GM21367 (cell line): ENCODE measurements at regions not wholly inside any gene's neighbourhood (a gene's known extent, or its start where the extent isn't known, plus 50 kb on each side); places are given as distances from the start of the nearest gene placed in this dataset.

Source experiments
- ATAC-seq: cut with Tn5 transposase; IDR thresholded peaks from one replicate; pipeline ENCODE4 v1.9.1; 2021; ENCODE audit not compliant: unreplicated experiment

DNA sequence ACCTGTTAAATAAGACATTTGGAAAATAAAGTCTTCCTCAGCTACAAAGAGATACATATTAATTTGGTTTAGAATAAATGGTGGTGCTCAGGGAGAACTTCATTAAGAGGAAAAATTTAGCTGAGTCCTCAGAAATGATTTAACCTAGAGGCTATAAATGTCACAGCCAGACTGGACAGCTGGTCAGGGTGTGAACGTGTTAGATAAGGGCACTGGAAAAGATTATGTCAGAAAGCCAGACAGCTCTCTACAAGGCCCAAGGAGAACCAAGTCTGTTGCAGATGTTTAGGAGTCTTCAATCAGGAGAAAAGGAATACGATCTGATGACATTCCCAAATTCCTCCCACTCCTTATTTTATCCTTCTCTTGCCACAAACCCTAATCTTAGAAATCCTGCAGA, 265.2 kb downstream of the MAT2B start:
- no peak for ATAC-seq

DNA sequence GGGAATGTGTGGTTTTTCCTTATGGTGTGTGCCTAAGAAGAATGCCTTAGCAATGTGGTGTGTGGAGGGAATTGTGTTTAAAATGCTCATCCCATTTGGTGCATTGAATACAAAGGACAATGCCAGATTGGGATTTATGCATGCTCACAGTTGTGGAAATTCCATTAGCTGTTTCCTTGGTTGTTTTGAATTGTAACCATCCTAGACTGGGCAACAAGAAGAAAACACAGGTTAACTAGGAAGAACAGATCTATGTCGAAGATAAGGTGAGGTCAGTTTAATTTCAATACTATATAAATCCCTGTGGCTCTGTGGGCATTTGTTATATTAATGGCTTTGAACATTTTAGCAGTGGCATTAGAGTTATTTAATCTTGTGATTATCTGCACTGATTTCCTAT, 266.8 kb downstream of the MAT2B start:
- no peak for ATAC-seq

DNA sequence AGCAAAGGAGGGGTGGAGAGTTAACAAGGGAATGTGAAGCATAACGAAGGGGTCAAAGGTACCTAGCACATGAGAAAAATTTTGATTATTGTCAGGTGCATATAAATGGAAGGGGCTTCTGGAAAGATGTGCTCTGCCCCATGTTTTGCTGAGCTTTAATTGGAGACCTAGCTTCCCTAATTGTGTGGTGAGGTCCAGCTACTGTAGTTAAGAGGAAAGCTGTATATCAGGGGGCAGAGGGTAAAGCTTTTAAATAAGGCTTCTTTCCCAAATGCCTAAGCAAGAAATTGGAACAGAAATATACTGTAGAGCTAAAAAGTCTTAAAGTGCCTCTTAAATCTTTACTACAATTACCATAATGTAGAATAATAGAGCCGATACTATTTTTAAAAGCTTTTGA, 267.2 kb downstream of the MAT2B start:
- ATAC-seq: no peak

DNA sequence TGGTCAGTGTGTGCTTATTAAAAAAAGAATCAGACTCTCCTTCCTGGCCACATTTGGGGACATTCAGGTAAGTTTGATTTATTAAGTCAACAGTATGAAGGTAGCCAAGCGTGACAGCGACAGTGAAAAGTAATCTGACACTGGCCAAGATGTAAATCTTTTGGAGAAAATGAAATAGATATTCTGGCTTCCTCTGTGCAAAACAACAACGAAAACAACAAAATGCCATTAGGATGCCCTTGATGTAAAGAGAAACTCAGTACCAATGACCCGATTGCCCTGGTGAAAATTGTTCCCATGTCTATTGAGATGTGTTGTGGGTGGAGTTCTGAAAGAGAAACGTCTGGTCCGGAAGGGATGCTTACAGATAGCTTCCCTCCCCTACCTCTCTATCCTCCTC, 267.8 kb downstream of the MAT2B start:
- ATAC-seq: no peak

DNA sequence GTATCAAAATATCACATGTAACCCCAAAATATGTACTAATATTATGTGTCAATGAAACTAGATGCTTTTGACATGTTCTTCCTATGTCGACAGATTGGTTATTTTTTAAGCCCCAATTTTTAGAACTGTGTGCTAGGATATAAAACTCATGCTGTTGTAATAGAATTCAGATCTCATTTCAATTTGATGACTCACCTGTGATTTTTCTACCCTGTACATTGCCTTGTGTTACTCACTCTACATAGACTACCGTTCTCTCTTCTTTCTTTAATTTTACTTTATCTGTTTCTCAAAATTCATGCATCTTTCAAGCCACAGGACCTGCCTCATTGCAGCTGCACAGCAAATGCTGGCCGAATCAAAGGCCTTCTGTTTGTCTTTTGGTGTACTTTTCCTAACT, 284.5 kb downstream of the MAT2B start:
- no peak for ATAC-seq

DNA sequence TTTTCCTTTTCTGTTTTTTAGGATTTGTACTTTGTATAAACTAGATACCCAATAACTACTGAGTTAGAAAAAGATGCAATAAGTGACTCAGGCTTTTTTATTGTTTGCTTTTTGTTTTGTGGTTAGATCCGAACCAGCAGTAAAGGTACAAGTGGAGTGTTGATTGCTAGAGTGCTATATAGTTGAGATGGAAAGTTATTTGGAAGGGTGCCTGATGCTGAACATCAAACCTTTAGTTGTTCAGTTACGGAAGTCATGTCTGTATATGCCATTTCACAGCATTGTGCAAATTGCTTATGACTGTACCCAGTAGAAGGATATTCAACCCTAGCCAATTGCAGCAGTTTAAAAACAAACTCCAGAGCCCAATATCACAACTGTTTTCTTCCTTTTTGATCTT, 285.1 kb downstream of the MAT2B start:
- ATAC-seq: no peak

DNA sequence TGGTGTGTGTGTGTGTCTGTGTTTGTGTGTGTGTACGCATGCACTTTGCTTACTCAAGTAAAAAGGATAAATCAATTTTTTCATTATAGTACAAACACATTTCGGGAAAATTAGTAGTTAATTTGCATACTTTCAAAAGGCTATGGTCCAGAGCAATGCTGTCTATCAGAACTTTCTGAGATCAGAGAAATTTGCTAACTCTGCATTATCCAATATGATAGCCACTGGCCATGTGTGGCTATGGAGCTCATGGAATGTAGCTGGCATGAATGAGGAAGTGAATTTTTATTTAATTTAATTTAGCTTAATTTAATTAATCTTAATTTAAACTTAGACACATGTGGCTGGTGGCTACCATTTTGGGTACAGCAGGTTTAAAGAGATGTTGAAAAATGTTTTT, 289.6 kb downstream of the MAT2B start:
- no peak for ATAC-seq

DNA sequence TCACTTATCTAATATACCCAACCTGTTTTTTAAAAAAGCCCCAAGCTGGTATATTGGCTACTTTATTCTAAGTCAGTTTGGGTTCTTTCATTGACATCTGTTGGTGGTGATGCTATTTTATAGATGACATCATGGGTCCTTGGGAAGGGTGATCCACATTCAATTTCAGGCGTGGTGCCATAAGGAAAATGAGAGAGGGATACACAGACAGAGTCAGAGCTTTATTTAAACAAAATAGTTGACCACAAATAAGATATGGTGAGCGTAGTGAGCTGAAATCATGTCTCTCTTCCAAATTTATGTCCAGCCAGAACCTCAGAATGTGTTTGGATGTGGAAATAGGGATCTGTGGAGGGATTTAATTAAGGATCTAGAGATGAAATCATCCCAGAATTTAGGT, 302.4 kb downstream of the MAT2B start:
- no peak for ATAC-seq

DNA sequence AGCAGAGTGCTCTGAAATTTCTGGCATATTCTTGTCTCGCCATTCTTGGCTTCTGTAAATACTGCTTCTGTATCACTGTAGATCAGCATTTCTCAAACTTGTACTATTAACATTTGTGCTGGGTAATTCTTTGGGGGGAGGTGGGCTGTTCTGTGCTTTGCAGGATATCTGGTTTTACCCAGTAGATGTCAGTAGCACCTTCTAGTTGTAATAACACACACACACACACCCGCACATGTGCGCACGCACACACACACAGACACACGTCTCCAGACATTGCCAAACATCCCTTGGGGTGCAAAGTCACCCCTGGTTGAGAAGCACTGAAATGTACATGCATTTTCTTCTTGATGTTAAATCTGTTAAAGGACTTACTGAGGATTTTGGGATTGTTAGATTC, 304.1 kb downstream of the MAT2B start:
- ATAC-seq: no peak

DNA sequence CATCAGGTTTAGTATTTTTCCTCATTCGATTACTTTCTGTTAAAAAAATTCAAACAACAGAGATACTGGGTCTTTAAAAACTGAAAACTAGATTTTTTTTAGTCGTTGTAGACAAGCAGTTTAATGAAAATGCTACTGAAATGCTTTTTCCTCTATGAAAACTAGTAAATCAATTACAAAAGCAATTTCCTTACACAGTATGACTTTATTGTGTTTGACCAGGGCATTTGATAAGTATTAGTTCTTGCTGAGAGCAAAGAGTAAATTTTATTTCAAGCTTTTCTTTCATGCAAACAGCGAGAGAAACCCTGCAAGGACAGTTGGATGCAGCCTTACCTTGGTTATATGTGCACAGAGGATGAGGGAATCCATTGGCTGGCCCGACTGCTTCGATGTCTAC, 308.5 kb downstream of the MAT2B start:
- ATAC-seq: no peak

DNA sequence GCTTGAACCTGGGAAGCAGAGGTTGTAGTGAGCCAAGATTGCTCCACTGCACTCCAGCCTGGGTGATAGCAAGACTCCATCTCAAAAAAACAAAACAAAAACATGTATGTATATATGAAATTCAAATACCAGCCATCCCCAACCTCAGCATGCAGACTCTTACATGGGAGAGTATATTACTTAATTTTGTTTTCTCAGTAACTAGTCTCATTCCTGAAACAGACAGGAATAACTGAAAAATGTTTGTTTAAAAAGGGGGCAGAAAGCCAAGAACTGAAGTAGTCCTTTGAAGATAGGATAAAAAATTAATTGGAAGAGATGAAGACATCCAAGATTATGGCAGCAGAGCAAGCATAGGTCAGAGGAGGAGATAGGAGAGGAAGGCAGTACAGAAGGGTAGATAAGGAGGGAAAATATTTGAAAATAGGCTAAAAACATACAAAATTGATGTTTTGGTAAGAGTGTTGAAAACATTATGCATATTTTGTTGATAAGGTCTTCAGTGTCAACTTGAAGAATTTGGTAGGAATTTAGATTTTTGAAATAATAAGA, 309.9 kb downstream of the MAT2B start:
- no peak for ATAC-seq

DNA sequence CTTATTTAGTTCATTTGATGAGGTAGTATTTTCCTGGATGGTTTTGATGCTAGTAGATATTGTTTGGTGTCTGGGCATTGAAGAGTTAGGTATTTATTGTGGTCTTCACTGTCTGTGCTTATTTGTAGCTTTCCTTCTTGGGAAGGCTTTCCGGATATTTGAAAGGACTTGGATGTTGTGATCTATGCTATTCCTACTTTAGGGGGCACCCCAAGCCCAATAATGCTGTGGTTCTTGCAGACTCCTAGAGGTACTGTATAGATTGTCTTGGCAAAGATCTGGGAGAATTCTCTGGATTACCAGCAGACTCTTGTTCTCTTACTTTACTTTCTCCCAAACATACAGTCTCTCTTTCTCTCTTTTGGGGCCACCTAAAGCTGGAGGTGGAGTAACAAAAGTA, 315.7 kb downstream of the MAT2B start:
- ATAC-seq: no peak

DNA sequence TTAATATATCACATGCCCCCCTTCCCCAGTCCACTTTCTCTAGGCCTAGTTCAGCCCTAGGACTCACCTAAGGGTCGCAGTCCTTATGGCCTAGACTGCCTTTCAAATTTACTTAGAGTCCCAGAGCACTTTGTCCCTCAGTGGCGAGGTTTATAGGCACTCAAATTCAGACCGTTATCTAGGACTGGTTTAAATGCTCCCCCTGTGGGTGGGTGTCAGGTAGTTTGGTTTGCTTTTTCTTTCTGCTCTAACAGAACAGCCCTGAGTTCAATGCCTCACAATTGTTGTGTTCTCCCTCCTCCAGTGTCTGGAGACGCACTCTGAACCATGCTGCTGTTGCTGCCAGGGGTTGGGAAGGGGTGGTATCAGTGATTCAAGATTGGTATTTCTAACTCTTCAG, 317.1 kb downstream of the MAT2B start:
- no peak for ATAC-seq

DNA sequence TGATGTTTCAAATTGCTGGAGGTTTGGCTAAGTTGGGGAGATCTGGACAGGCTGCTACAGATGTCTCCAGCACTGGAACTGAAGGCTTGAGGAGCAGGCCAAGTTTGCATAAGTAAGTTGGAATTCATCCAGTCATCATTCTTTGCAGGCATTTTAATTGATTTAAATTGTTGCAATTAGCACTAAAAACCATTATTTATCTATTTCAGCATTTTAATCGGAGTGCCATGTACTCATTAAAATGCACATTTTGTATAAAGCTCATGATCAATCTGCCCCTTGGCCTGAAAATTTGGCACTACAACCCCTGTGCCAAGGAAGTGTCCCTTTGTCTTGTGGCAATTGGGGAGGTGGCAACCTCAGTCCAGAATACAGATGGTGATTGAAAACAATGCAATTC, 320.2 kb downstream of the MAT2B start:
- no peak for ATAC-seq

DNA sequence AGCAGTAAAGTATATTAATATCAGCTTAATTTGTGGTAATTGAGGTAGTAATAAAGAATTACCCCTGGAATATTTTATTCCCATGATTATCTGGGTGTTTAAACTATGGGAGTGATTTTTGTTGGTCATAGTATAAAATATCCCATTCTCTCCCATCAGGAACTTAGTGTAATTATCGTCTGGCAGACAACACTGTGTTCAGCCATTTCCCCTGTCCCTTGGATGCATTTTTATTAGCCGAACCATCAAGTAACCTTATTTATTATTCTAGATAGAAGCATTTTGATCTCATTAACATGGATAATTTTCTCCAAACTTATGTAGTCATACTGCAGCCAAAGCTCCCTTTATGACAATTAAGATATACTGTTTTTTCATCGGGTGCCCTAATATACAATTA, 320.8 kb downstream of the MAT2B start:
- ATAC-seq: no peak

DNA sequence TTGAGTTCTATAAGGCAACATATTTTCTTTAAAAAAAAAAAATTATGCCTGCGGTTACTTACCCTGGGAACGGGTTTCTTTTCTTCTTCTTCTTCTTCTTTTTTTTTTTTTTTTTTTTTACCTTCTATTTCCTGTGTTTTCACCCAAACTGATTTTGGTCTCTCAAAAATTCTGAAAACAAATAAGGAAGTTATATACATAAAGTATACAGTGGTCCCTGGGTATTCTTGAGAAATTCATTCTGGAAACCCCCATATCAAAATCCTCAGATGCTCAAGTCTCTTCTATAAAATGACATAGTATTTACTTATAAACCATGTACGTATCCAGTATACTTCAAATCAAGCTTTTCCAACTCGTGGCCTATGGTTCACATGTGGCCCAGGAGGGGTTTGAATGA, 326.7 kb downstream of the MAT2B start:
- ATAC-seq: no peak

DNA sequence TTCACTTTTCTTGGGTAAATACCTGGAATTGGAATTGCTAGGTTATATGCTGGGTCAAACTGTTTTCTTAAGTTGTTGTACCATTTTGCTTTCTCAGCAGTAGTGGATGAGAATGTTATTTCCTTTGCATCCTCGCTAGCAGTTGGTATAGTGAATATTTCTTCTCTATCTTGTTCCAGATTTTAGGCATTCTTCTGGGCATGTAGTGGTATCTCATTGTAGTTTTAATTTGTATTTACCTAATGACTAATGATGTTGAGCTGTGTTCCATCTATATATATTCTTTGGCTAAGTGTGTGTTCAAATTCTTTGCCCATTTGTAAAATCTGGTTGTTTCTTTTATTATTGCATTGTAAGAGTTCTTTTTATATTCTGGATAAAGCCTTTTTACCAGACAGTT, 333.3 kb downstream of the MAT2B start:
- no peak for ATAC-seq

DNA sequence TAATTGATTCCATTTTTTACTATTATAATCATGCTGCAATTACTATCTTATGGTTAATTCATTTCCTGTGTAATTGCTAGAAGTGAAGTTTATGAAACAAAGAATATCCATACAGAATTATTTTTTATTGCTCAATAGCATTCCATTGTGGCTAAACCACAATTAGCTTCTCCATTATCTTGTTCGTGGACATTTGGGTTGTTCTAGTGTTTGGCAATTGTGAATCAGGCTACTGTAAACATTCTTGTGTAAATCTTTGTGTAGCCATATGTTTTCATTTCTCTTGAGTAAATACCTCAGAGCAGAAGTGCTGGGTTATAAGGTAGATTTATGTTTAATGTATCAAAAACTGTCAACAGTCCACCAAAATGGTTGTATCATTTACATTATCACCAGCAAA, 341.1 kb downstream of the MAT2B start:
- ATAC-seq: no peak

DNA sequence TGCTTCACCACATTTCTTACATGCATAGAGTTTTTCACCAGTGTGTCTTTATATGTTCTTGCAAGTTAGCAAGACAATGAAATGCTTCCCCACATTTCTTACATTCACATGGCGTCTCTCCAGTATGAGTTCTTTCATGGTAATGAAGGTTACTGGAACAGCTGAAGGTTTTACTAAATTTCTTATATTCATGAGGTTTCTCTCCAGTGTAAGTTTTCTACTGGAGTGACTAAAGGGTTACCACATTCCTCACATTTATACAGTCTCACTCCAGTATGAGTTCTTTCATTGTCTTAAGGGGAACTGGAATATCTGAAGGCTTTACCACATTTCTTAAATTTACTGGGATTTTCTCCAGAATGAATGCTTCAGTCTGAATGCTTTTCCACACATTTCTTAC, 350.3 kb downstream of the MAT2B start:
- no peak for ATAC-seq

DNA sequence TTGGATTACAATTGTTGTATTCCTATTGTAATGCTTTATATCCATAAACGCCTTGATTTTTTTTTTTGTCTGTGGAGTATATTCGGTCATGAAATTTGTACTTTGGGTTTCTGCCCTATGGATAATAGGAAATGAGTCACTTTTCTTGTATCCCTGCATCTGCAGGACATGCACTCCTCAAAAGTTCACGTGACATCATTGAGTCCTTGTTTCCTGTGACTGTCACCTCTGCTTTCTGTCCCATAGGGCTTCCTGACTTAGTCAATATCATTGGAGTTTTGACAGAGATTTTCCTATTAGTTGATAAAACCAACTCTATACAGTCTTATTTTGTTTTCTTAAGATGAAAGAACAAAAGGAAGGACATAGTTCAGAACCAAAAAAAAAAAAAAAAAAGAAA, 356.3 kb downstream of the MAT2B start:
- ATAC-seq: no peak

DNA sequence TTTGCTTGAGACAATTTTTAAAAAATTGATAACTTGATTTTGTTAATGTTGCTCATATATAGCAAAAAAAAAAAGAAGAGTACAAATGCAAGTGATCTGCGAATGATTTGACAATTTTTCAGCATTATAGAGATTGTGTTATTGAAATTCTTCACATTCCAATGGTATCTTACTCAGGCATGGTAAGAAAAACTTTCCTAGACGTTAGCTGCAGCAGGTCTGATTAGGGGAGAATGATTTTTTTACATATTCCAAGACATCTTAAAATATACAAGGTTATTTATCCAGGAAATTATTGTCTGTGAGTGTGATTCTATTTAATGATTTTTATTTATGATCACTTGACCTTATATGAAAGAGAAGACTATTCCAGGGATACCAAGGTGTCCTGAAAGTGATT, 361.9 kb downstream of the MAT2B start:
- ATAC-seq: no peak

DNA sequence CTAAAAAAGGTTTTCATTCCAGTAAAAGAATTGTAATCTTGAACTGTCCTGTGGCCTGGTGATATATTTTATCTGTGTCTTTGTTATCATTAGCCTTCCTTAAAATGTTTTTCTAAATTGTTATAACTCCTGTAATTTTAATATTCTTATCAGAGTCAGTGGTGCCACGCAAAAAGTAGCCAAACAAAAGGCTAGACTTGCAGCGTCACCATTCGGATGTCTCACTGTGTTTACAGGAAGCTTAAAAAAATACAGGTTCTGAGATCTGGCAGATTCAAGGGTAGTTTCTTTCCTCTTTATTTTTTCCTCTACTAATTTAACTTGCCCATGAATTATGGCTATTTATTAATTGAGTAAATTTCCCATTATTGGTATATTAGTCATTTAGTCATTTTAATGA, 362.3 kb downstream of the MAT2B start:
- no peak for ATAC-seq

DNA sequence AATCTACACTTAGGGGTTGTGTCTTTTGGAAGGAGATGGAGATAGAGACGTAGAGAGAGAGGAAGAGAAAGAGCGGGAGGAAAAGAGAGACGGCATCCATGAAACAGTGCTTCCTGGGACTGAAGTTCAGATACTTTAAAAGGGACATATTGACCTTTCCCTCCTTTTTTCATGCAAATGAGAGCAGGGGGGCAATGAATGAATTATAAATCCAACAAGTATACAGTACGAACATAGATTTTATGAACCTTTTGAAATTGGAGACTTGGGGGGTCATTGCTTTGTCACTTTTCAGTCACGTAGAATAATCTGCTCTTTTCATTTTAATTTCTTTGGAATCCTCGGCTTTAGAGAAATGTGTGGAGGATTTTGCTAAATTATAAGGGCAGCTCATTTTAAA, 364.2 kb downstream of the MAT2B start:
- ATAC-seq: no peak

DNA sequence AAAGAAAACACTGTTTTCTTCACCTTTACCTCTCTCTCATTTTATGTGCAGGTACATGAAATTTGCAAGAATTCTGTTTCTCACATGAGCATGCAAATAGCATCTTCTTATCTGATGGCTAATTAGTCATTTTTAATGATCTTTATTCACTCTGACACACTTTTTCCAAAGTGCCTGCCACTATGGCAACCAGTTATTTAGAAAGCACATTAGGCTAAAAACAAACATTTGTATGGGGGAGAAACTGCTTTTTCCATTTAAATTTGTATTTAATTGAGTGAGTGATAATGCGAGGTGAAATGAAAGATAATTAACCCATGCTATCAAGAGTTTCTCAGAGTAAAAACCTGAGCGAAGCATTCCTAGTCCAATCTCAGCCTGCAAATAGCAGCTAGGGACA, 365.0 kb downstream of the MAT2B start:
- ATAC-seq: no peak
